ENCODE measurements at regions not wholly inside any gene's neighbourhood (a gene's known extent, or its start where the extent isn't known, plus 50 kb on each side); places are given as distances from the start of the nearest gene placed in this dataset.
A peak's percentile ranks its signal among the peaks of the same experiment; 100 is the strongest.

GRCh38 chr2:12555012-12555645, 161.6 kb upstream of the TRIB2 start:
- H3K9me3 ChIP-seq (ENCODE audit: control insufficient read depth in 4 of 4, insufficient read depth in 3 of 4, low read length in 3 of 4): no peaks in the 10 kb centered on the region
- ATAC-seq (ENCODE audit: insufficient read depth, low FRiP score) (no peak), DNase-seq (no peak)
- peaks cover 0 to 3% (median 0%) of the 10 kb centered on the region in 5 donors for H3K4me1 ChIP-seq (ENCODE audit: control insufficient read depth in 5 of 5, insufficient read depth in 5 of 5, low read length in 5 of 5)
- no peak overlapping the region for H3K4me3 ChIP-seq
- TF ChIP-seq, protein P1, sequence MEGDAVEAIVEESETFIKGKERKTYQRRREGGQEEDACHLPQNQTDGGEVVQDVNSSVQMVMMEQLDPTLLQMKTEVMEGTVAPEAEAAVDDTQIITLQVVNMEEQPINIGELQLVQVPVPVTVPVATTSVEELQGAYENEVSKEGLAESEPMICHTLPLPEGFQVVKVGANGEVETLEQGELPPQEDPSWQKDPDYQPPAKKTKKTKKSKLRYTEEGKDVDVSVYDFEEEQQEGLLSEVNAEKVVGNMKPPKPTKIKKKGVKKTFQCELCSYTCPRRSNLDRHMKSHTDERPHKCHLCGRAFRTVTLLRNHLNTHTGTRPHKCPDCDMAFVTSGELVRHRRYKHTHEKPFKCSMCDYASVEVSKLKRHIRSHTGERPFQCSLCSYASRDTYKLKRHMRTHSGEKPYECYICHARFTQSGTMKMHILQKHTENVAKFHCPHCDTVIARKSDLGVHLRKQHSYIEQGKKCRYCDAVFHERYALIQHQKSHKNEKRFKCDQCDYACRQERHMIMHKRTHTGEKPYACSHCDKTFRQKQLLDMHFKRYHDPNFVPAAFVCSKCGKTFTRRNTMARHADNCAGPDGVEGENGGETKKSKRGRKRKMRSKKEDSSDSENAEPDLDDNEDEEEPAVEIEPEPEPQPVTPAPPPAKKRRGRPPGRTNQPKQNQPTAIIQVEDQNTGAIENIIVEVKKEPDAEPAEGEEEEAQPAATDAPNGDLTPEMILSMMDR (IDR thresholded peaks at IDR 0.05; ENCODE audit: control extremely low read depth, extremely low read depth): no peak
- WGBS, 2 donors: 53 to 73% methylated on average over 2 of the region's 2 CpGs
- peak overlapping the region in 1 of 2 donors; percentile 13 for H3K27ac ChIP-seq (ENCODE audit: low read depth in 1 of 2, low read length in 1 of 2)
- no peak overlapping the region for H3K9ac ChIP-seq (ENCODE audit: insufficient read depth in 1 of 2, low read length in 2 of 2)
- H3K27me3 ChIP-seq (ENCODE audit: control insufficient read depth in 3 of 3, insufficient read depth in 3 of 3, low read length in 2 of 3): no peaks in the 10 kb centered on the region
- H3K36me3 ChIP-seq (ENCODE audit: control insufficient read depth in 4 of 4, insufficient read depth in 4 of 4, low read length in 4 of 4): no peaks in the 10 kb centered on the region

GRCh38 chr2:12556762-12557161, 160.0 kb upstream of the TRIB2 start:
- no peak for DNase-seq
- Histone ChIP-seq H3K4me1 (ENCODE audit: control insufficient read depth in 5 of 5, insufficient read depth in 5 of 5, low read length in 5 of 5) (peaks cover 0 to 3% (median 0%) of the 10 kb centered on the region in 5 donors), H3K27me3 (ENCODE audit: control insufficient read depth in 3 of 3, insufficient read depth in 3 of 3, low read length in 2 of 3) (peaks cover 0 to 2% (median 0%) of the 10 kb centered on the region in 3 donors), H3K9ac (ENCODE audit: insufficient read depth in 1 of 2, low read length in 2 of 2) (no peak overlapping the region), H3K36me3 (ENCODE audit: control insufficient read depth in 4 of 4, insufficient read depth in 4 of 4, low read length in 4 of 4) (no peaks in the 10 kb centered on the region), H3K9me3 (ENCODE audit: control insufficient read depth in 4 of 4, insufficient read depth in 3 of 4, low read length in 3 of 4) (no peaks in the 10 kb centered on the region), H3K27ac (ENCODE audit: low read depth in 1 of 2, low read length in 1 of 2) (no peak overlapping the region), H3K4me3 (no peak overlapping the region)
- ATAC-seq (ENCODE audit: insufficient read depth, low FRiP score): no peak
- 84 to 88% methylated on average over 5 of the region's 5 CpGs for WGBS, 2 donors
- TF ChIP-seq, protein P1 (IDR thresholded peaks at IDR 0.05; ENCODE audit: control extremely low read depth, extremely low read depth): no peak

DNA sequence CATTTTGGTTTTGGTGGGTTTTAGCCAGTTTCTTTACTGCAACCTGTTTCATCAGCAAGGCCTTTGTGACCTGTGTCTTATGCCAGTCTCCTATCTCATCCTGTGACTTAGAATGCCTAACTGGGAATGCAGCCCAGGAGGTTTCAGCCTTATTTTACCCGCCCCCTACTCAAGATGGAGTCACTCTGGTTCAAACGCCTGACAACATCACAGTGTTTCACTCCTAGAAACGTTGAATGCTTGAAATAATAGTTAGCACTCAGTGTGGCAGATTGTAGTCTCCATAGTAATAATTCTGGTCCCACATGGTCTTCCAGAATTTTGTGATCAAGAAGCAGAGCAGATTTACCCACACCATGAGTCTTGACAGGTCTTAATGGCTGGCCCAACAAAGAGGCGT, 159.0 kb upstream of the TRIB2 start:
- no peak for DNase-seq
- no peak overlapping the region for H3K4me3 ChIP-seq
- TF ChIP-seq, protein P1 (IDR thresholded peaks at IDR 0.05; ENCODE audit: control extremely low read depth, extremely low read depth): no peak
- WGBS, 2 donors: 95 to 96% methylated on average over 4 of the region's 4 CpGs
- no peak for ATAC-seq (ENCODE audit: insufficient read depth, low FRiP score)
- no peaks in the 10 kb centered on the region for H3K36me3 ChIP-seq (ENCODE audit: control insufficient read depth in 4 of 4, insufficient read depth in 4 of 4, low read length in 4 of 4)
- no peak overlapping the region for H3K27ac ChIP-seq (ENCODE audit: low read depth in 1 of 2, low read length in 1 of 2)
- peaks cover 0 to 2% (median 0%) of the 10 kb centered on the region in 3 donors for H3K27me3 ChIP-seq (ENCODE audit: control insufficient read depth in 3 of 3, insufficient read depth in 3 of 3, low read length in 2 of 3)
- H3K9ac ChIP-seq (ENCODE audit: insufficient read depth in 1 of 2, low read length in 2 of 2): no peak overlapping the region
- H3K4me1 ChIP-seq (ENCODE audit: control insufficient read depth in 5 of 5, insufficient read depth in 5 of 5, low read length in 5 of 5): peaks cover 0 to 3% (median 0%) of the 10 kb centered on the region in 5 donors
- no peaks in the 10 kb centered on the region for H3K9me3 ChIP-seq (ENCODE audit: control insufficient read depth in 4 of 4, insufficient read depth in 3 of 4, low read length in 3 of 4)

- H3K4me1 ChIP-seq (ENCODE audit: control insufficient read depth in 5 of 5, insufficient read depth in 5 of 5, low read length in 5 of 5): peaks cover 0 to 3% (median 0%) of the 10 kb centered on the region in 5 donors
- no peaks in the 10 kb centered on the region for H3K9me3 ChIP-seq (ENCODE audit: control insufficient read depth in 4 of 4, insufficient read depth in 3 of 4, low read length in 3 of 4)
- no peak overlapping the region for H3K27ac ChIP-seq (ENCODE audit: low read depth in 1 of 2, low read length in 1 of 2)
- H3K9ac ChIP-seq (ENCODE audit: insufficient read depth in 1 of 2, low read length in 2 of 2): no peak overlapping the region
- WGBS, 2 donors: 97 to 99% methylated on average over 2 of the region's 2 CpGs
- no peak overlapping the region for H3K4me3 ChIP-seq
- DNase-seq (no peak), ATAC-seq (ENCODE audit: insufficient read depth, low FRiP score) (no peak)
- H3K27me3 ChIP-seq (ENCODE audit: control insufficient read depth in 3 of 3, insufficient read depth in 3 of 3, low read length in 2 of 3): peaks cover 0 to 2% (median 0%) of the 10 kb centered on the region in 3 donors
- no peaks in the 10 kb centered on the region for H3K36me3 ChIP-seq (ENCODE audit: control insufficient read depth in 4 of 4, insufficient read depth in 4 of 4, low read length in 4 of 4)
- TF ChIP-seq, protein P1 (IDR thresholded peaks at IDR 0.05; ENCODE audit: control extremely low read depth, extremely low read depth): no peak
These were observed 158.2 kb upstream of the TRIB2 start for GRCh38 chr2:12558519-12558918.

Data from lung (tissue), 11 donors.